ENCODE measurements at regions not wholly inside any gene's neighbourhood (a gene's known extent, or its start where the extent isn't known, plus 50 kb on each side); places are given as distances from the start of the nearest gene placed in this dataset.

- Mint-ChIP-seq H3K36me3 (ENCODE audit: low read depth) (no peaks in the 10 kb centered on the region), H3K4me1 (ENCODE audit: low read depth) (peaks cover 6% of the 10 kb centered on the region), H3K27ac (no peak overlapping the region), H3K4me3 (no peak overlapping the region), H3K27me3 (no peaks in the 10 kb centered on the region), H3K9me3 (no peaks in the 10 kb centered on the region)
- intact Hi-C loops (cut with micrococcal nuclease) = no loop called here
These were observed 78.0 kb upstream of the TNFSF18 start for GRCh38 chr1:173128742-173129141.

GRCh38 chr1:173127369-173128307, 76.9 kb upstream of the TNFSF18 start:
- no peaks in the 10 kb centered on the region for H3K27me3 Mint-ChIP-seq
- no peak overlapping the region for H3K4me3 Mint-ChIP-seq
- peaks cover 17% of the 10 kb centered on the region for H3K4me1 Mint-ChIP-seq (ENCODE audit: low read depth)
- no peaks in the 10 kb centered on the region for H3K36me3 Mint-ChIP-seq (ENCODE audit: low read depth)
- no peaks in the 10 kb centered on the region for H3K9me3 Mint-ChIP-seq
- no peak overlapping the region for H3K27ac Mint-ChIP-seq
- intact Hi-C loops (cut with micrococcal nuclease) = no loop called here

GRCh38 chr1:173126421-173126820, 75.7 kb upstream of the TNFSF18 start:
- Mint-ChIP-seq H3K4me1 (ENCODE audit: low read depth) (peaks cover 27% of the 10 kb centered on the region), H3K27ac (no peak overlapping the region), H3K9me3 (no peaks in the 10 kb centered on the region), H3K36me3 (ENCODE audit: low read depth) (no peaks in the 10 kb centered on the region), H3K4me3 (no peak overlapping the region), H3K27me3 (no peaks in the 10 kb centered on the region)
- intact Hi-C loops (cut with micrococcal nuclease) = no loop called here

- intact Hi-C loops (cut with micrococcal nuclease) = loop anchor here (1.0 kb wide), 1 partner anchor 70 kb away; no protein-coding TSS in a partner anchor
- Mint-ChIP-seq H3K9me3 (no peaks in the 10 kb centered on the region), H3K27ac (peak overlapping the region; percentile 94), H3K36me3 (ENCODE audit: low read depth) (no peaks in the 10 kb centered on the region), H3K27me3 (no peaks in the 10 kb centered on the region), H3K4me3 (peak overlapping the region; percentile 57), H3K4me1 (ENCODE audit: low read depth) (peaks cover 32% of the 10 kb centered on the region)
These were observed 72.5 kb upstream of the TNFSF18 start for GRCh38 chr1:173122958-173123852.

GRCh38 chr1:173122344-173122935, 71.7 kb upstream of the TNFSF18 start:
- intact Hi-C loops (cut with micrococcal nuclease) = no loop called here
- Mint-ChIP-seq H3K36me3 (ENCODE audit: low read depth) (no peaks in the 10 kb centered on the region), H3K27me3 (no peaks in the 10 kb centered on the region), H3K9me3 (no peaks in the 10 kb centered on the region), H3K4me3 (peak overlapping the region; percentile 57), H3K27ac (peak overlapping the region; percentile 94), H3K4me1 (ENCODE audit: low read depth) (peaks cover 40% of the 10 kb centered on the region)

GRCh38 chr1:173118404-173118803, 67.7 kb upstream of the TNFSF18 start:
- Mint-ChIP-seq H3K27me3 (no peaks in the 10 kb centered on the region), H3K9me3 (no peaks in the 10 kb centered on the region), H3K4me1 (ENCODE audit: low read depth) (peaks cover 52% of the 10 kb centered on the region), H3K4me3 (no peak overlapping the region), H3K36me3 (ENCODE audit: low read depth) (no peaks in the 10 kb centered on the region), H3K27ac (peak overlapping the region; percentile 73)
- intact Hi-C loops (cut with micrococcal nuclease) = loop anchor here (5.0 kb wide), 3 partner anchors 171 to 371 kb away; no protein-coding TSS in a partner anchor

- no peaks in the 10 kb centered on the region for H3K9me3 Mint-ChIP-seq
- H3K4me3 Mint-ChIP-seq = no peak overlapping the region
- H3K27ac Mint-ChIP-seq = peak overlapping the region; percentile 73
- no peaks in the 10 kb centered on the region for H3K36me3 Mint-ChIP-seq (ENCODE audit: low read depth)
- H3K27me3 Mint-ChIP-seq = no peaks in the 10 kb centered on the region
- intact Hi-C loops (cut with micrococcal nuclease) = loop anchor here (2.0 to 5.0 kb wide), 4 partner anchors 69 to 370 kb away; no protein-coding TSS in a partner anchor
- peaks cover 52% of the 10 kb centered on the region for H3K4me1 Mint-ChIP-seq (ENCODE audit: low read depth)
These were observed 67.0 kb upstream of the TNFSF18 start for GRCh38 chr1:173117761-173118160.

- Mint-ChIP-seq H3K4me1 (ENCODE audit: low read depth) (peaks cover 52% of the 10 kb centered on the region), H3K9me3 (no peaks in the 10 kb centered on the region), H3K4me3 (no peak overlapping the region), H3K36me3 (ENCODE audit: low read depth) (no peaks in the 10 kb centered on the region), H3K27ac (peak overlapping the region; percentile 73), H3K27me3 (no peaks in the 10 kb centered on the region)
- intact Hi-C loops (cut with micrococcal nuclease) = loop anchor here (2.0 to 5.0 kb wide), 4 partner anchors 68 to 370 kb away; no protein-coding TSS in a partner anchor
These were observed 66.4 kb upstream of the TNFSF18 start for GRCh38 chr1:173117108-173117633.

GRCh38 chr1:173114346-173114745, 63.6 kb upstream of the TNFSF18 start:
- Mint-ChIP-seq H3K36me3 (ENCODE audit: low read depth) (no peaks in the 10 kb centered on the region), H3K4me3 (no peak overlapping the region), H3K27me3 (no peaks in the 10 kb centered on the region), H3K27ac (peak overlapping the region; percentile 65), H3K4me1 (ENCODE audit: low read depth) (peaks cover 68% of the 10 kb centered on the region), H3K9me3 (peaks cover 8% of the 10 kb centered on the region)
- intact Hi-C loops (cut with micrococcal nuclease) = loop anchor here (5.0 kb wide), 1 partner anchor 97 kb away; no protein-coding TSS in a partner anchor

- no peaks in the 10 kb centered on the region for H3K27me3 Mint-ChIP-seq
- peak overlapping the region; percentile 34 for H3K27ac Mint-ChIP-seq
- intact Hi-C loops (cut with micrococcal nuclease) = loop anchor here (5.0 kb wide), 1 partner anchor 96 kb away; no protein-coding TSS in a partner anchor
- H3K4me3 Mint-ChIP-seq = no peak overlapping the region
- H3K9me3 Mint-ChIP-seq = peaks cover 12% of the 10 kb centered on the region
- H3K36me3 Mint-ChIP-seq (ENCODE audit: low read depth) = peaks cover 2% of the 10 kb centered on the region
- peaks cover 63% of the 10 kb centered on the region for H3K4me1 Mint-ChIP-seq (ENCODE audit: low read depth)
These were observed 62.4 kb upstream of the TNFSF18 start for GRCh38 chr1:173113015-173113741.

- no peaks in the 10 kb centered on the region for H3K27me3 Mint-ChIP-seq
- peaks cover 54% of the 10 kb centered on the region for H3K4me1 Mint-ChIP-seq (ENCODE audit: low read depth)
- H3K27ac Mint-ChIP-seq = peak overlapping the region; percentile 64
- H3K4me3 Mint-ChIP-seq = no peak overlapping the region
- H3K36me3 Mint-ChIP-seq (ENCODE audit: low read depth) = peaks cover 8% of the 10 kb centered on the region
- intact Hi-C loops (cut with micrococcal nuclease) = loop anchor here (5.0 kb wide), 1 partner anchor 95 kb away; no protein-coding TSS in a partner anchor
- H3K9me3 Mint-ChIP-seq = peaks cover 23% of the 10 kb centered on the region
These were observed 61.4 kb upstream of the TNFSF18 start for GRCh38 chr1:173112129-173112528.

GRCh38 chr1:173107696-173108095, 57.0 kb upstream of the TNFSF18 start:
- intact Hi-C loops (cut with micrococcal nuclease) = no loop called here
- H3K27me3 Mint-ChIP-seq = no peaks in the 10 kb centered on the region
- H3K9me3 Mint-ChIP-seq = peaks cover 41% of the 10 kb centered on the region
- no peak overlapping the region for H3K27ac Mint-ChIP-seq
- H3K36me3 Mint-ChIP-seq (ENCODE audit: low read depth) = peaks cover 16% of the 10 kb centered on the region
- no peak overlapping the region for H3K4me3 Mint-ChIP-seq
- peaks cover 27% of the 10 kb centered on the region for H3K4me1 Mint-ChIP-seq (ENCODE audit: low read depth)

GRCh38 chr1:173103006-173103405, 52.3 kb upstream of the TNFSF18 start:
- intact Hi-C loops (cut with micrococcal nuclease) = no loop called here
- H3K4me3 Mint-ChIP-seq = no peak overlapping the region
- H3K27me3 Mint-ChIP-seq = no peaks in the 10 kb centered on the region
- peaks cover 33% of the 10 kb centered on the region for H3K9me3 Mint-ChIP-seq
- no peak overlapping the region for H3K27ac Mint-ChIP-seq
- H3K36me3 Mint-ChIP-seq (ENCODE audit: low read depth) = peaks cover 13% of the 10 kb centered on the region
- peaks cover 11% of the 10 kb centered on the region for H3K4me1 Mint-ChIP-seq (ENCODE audit: low read depth)
